Right lobe of liver (tissue), 4 donors: ENCODE measurements at regions not wholly inside any gene's neighbourhood (a gene's known extent, or its start where the extent isn't known, plus 50 kb on each side); places are given as distances from the start of the nearest gene placed in this dataset.

ENCODE experiments used
- CTCF ChIP-seq, 4 donors: fragments of 200-600 bp in 3 of 4; fragments of 450-650 bp in 1 of 4; IDR thresholded peaks; one replicate each; pipeline versions ENCODE4 v1.5.1 to v1.8.0; 2016 to 2022; ENCODE audit warnings: antibody characterized with exemption in 4 of 4, mild to moderate bottlenecking in 2 of 4
- POLR2A ChIP-seq: fragments of 450-650 bp; IDR thresholded peaks from one replicate; pipeline ENCODE4 v1.6.1; 2017; ENCODE audit warnings: antibody characterized with exemption, mild to moderate bottlenecking
- donor health status: DM: no; HTN: no; CAD: no.
- donor health status: DM: no; HTN: no; CAD: no.
- donor health status: DM: no; HTN: yes; CAD: no.

GRCh38 chr4:181204109-181204508, 1039.1 kb upstream of the TENM3 start:
- TF ChIP-seq CTCF (IDR thresholded peaks at IDR 0.05): no peak
- no peak for TF ChIP-seq POLR2A
